HEK293 (cell line): ENCODE measurements at regions not wholly inside any gene's neighbourhood (a gene's known extent, or its start where the extent isn't known, plus 50 kb on each side); places are given as distances from the start of the nearest gene placed in this dataset.

Source experiments
- KLF8 ChIP-seq: fragments of 450-650 bp; formaldehyde crosslinking; IDR thresholded peaks from 2 replicates; pipeline ENCODE4 v1.5.1; 2016; ENCODE audit warnings: missing biosample characterization, missing genetic modification characterization
- ZNF121 ChIP-seq: fragments of 450-650 bp; formaldehyde crosslinking; IDR thresholded peaks from 2 replicates; pipeline ENCODE4 v1.5.1; 2016; ENCODE audit warnings: missing biosample characterization, missing genetic modification characterization
- ZNF274 ChIP-seq, 2 experiments: fragments of 200-500 bp in 1 of 2; fragments of 450-650 bp in 1 of 2; sonication (Bioruptor generic) in 1 of 2; formaldehyde crosslinking in 1 of 2; IDR thresholded peaks; 2 replicates each; pipeline versions ENCODE4 v1.5.1 to v1.6.1; 2014 to 2016; ENCODE audit warnings: borderline replicate concordance in 1 of 2, inconsistent platforms in 1 of 2, low read length in 1 of 2, missing biosample characterization in 1 of 2, missing genetic modification characterization in 1 of 2
- TF ChIP-seq, protein P1 (sequence below): fragments of 450-650 bp; formaldehyde crosslinking; IDR thresholded peaks from 2 replicates; pipeline ENCODE4 v1.5.1; 2016; ENCODE audit warnings: missing biosample characterization, missing genetic modification characterization, low read depth

DNA sequence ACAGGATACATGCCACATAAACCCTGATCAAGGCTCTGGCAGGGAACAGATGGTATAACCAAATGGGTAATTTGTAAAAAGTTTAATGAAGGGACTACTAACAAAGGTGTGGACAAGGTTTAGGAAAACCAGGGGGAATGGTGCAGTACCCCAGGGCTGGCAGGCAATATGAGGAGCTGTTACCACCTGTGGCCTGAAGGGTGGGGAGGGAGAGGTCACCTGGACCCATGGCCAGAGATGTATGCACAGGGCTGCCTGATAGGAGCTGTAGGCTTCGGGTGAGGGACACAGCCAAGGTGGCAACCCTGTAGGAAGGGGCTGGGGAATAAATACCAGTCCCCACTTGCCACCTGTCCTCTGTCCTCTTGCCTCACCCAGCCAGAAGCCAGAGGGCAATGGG is 51.4 kb upstream of the ID3 start:
- TF ChIP-seq KLF8 (tag by site-specific recombination) = no peak
- TF ChIP-seq ZNF274 (IDR thresholded peaks at IDR 0.05; ENCODE audit: low read length) = no peak
- TF ChIP-seq ZNF274 (tag by site-specific recombination; IDR thresholded peaks at IDR 0.05; ENCODE audit: borderline replicate concordance) = no peak
- TF ChIP-seq, protein P1, sequence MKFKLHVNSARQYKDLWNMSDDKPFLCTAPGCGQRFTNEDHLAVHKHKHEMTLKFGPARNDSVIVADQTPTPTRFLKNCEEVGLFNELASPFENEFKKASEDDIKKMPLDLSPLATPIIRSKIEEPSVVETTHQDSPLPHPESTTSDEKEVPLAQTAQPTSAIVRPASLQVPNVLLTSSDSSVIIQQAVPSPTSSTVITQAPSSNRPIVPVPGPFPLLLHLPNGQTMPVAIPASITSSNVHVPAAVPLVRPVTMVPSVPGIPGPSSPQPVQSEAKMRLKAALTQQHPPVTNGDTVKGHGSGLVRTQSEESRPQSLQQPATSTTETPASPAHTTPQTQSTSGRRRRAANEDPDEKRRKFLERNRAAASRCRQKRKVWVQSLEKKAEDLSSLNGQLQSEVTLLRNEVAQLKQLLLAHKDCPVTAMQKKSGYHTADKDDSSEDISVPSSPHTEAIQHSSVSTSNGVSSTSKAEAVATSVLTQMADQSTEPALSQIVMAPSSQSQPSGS (tag by site-specific recombination) = no peak
- no peak for TF ChIP-seq ZNF121
